ENCODE measurements at regions not wholly inside any gene's neighbourhood (a gene's known extent, or its start where the extent isn't known, plus 50 kb on each side); places are given as distances from the start of the nearest gene placed in this dataset.

DNA sequence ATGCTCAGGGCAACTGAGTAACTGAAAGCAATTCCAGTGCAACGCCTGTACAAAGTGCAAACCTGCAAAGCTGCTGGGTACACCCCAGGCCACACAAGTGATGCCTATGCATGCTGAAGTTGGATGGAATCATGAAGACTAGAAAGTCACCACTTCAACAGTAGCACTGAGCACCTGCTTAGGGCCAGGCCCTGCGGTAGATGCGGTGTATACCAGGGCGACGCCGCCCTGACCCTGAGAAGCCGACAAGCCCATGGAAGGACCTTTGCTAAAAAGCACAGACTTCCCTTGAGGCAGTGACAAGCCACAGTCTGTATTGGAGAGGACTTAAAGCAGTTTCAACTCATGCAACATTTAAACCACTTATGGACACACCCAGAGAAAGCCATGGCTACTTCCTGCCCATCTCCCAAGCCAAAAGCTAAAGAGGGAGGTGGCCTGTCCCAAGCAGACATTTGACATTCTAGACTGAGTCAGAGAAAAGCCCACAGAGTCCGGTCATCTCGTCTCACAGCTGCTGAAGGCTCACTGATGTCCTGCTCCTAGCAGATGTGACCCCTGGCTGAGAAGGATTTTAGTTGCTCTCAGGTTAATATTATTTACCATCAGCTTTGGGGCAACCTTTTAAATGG is 843.9 kb upstream of the TMEM132C start:
- intact Hi-C loops (cut with micrococcal nuclease), result no loop called here
- no peak for ATAC-seq
- DNase-seq, result no peak

DNA sequence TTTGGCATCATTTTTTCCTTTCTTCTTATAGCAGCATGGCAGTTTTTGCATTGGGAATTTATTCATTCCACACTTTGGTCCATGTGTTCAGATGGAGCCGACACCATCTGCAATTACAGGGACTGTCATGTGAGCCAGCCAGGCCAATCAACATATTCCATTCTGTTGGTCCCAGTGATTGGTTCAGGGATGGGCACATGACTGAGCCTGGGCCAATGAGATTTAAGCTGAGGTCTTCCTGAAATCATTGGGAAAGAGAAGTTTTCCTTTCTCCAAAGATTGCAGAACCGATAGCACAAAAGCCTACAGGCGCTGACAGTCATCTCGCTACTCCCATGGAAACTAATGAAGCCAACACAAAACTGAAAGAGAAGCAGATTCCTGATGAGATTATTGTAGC is 841.5 kb upstream of the TMEM132C start:
- intact Hi-C loops (cut with micrococcal nuclease), result no loop called here
- no peak for DNase-seq
- ATAC-seq, result no peak

DNA sequence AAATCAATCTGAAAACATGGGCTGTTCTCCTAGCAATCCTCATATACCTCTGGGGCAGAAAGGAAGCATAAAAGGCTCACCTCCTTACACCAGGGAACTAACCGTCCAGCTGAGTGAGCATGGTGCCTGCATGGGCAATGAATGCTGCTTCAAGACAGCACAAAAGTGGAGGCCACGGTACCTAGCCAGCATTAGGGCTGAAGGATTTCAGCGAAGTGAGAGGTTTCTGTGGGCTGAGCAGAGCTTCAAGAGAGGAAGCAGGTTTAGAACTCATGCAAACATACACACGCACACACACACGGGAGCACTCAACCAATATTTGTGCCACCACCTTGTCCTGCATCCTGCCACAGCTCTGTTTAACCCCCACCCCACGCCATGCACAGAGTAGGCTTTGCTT is 838.5 kb upstream of the TMEM132C start:
- ATAC-seq, result no peak
- no peak for DNase-seq
- intact Hi-C loops (cut with micrococcal nuclease), result no loop called here

DNA sequence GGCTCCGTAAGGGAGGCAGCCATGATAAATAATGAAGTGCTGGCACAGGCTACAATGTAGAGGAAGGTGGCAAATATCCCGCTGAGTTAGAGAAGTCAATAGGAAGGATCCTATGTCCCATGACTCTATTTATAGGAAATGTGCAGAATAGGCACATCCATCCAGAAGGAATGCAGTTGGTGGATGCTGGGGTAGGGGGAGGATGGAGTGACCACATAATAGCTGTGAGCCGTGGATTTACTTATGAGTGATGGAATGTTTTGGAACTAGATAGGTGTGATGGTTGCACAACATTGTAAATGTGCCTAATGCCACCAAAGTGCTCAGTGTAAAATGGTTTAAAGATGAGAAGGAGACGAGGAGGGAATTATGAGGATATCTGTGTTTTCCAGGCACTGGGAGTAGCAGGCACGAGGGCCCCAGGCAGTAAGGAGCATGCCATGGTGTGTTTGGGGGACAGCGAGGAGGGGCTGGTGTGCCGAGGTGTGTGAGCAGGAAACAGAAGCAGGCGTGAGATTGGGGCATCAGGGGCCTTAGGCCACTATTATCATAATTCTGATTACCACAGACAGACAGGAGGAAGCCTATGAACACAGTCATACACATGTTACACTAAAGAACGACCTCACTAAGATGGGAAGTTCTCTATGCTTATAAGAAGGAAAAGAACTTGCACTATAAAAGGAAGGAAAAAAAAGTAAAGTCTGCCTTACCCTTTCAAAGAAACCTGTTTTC is 837.3 kb upstream of the TMEM132C start:
- DNase-seq (no peak), ATAC-seq (no peak)
- intact Hi-C loops (cut with micrococcal nuclease), result no loop called here

DNA sequence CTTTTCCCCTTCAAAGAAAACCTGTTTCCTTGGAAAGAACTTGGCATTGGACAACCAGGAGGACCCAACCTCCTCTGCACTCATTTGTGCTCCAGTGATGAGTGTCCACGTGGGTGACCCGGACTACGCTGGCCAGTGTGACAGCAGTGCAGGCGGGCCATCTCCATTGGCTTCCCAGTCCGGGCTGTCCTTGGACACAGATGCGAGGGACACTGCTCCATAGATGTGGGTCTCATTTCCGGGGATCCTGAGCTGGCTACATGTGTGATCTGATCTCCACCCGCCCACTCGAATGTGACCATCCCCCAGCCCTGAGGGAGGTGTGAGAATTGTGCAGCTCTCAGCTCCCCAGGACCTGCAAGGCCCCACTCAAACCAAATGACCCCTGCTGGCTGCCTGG is 836.6 kb upstream of the TMEM132C start:
- ATAC-seq (no peak), DNase-seq (no peak)
- intact Hi-C loops (cut with micrococcal nuclease), result no loop called here

- ATAC-seq, result no peak
- intact Hi-C loops (cut with micrococcal nuclease), result no loop called here
- no peak for DNase-seq
Observed at GRCh38 chr12:127431177-127431576, 835.8 kb upstream of the TMEM132C start.

DNA sequence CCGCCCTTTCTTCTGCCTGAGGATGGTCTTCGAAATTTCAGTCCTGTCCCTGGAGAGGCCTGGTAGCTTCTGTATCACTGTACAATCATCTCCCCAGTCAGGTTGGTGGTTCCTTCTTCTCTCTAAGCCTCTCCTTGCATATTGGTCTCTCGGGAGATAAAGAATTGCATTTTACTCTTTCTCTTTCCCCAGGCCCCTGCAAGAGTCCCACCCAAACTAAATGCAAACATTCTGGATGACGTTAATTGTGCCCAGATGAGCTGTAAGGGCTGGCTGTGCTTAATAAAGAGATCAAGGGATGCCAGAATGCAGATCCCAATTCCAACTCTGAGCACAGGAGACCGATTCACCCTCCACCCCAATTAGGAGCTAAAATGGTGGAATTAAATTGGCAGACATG is 835.4 kb upstream of the TMEM132C start:
- no peak for ATAC-seq
- intact Hi-C loops (cut with micrococcal nuclease), result no loop called here

GRCh38 chr12:127435439-127435838 is 831.5 kb upstream of the TMEM132C start:
- ATAC-seq, result no peak
- no peak for DNase-seq
- intact Hi-C loops (cut with micrococcal nuclease), result no loop called here

More for the DNA sequence above, 835.4 kb upstream of the TMEM132C start:
- no peak for DNase-seq

DNA sequence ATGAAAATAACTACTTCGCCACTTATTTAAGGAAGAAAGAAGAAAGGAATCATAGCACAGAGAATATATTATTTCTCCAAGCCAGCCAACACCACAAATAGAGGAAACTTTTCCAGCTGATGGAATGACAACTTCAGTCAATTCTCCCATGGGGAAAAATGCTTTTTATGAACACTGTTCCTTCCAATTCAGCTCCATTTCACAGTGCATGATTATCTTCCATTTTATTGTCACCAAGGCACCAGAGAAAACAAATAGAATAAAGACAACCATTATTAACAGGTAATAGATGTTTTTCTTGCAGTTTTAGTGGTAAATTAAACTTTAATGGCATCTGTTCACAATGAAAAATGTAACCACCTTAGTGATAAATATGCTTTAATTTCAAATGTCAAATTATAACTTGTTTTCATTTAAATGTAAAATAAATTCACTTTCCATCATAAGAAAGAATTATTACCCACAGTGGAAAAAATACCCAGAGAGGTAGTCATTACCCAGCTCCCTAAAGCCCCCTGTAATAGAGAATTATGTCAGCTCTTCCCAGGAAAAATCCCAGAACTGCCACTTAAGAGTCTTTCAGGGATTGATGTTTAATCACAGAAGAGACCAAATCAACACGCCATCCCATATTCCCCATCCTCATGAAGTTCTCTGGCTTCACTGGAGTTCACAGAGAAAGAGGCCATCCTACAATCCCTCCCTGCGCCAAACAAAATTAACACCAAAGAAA is 828.3 kb upstream of the TMEM132C start:
- DNase-seq (no peak), ATAC-seq (no peak)
- intact Hi-C loops (cut with micrococcal nuclease), result no loop called here

DNA sequence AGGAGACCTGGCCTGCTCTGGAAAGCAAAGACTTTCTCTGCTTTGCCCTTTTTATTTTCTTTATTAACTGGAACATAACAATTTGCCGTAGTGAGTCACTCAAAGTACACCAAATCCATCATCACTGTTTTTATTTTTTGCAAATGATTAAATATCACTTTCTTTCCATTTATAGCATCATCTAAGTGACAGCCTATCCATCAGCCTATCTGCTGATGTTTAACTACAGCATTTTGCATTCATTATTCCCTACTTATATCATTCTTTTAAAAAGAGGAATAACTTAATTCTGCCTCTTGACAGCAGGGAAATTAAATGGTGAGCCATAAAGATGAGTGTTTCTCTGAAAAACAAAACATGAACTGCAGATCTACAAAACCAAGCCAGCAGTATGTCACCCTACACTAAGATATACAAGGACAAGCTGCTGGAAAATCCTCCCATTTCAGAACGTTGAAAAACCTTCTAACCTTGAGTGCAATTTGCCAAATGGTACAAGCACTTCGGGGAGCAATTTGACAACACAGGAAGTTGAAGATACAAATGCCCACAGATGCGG is 821.3 kb upstream of the TMEM132C start:
- DNase-seq, result no peak
- no peak for ATAC-seq
- intact Hi-C loops (cut with micrococcal nuclease), result no loop called here

GRCh38 chr12:127448906-127449305 is 818.1 kb upstream of the TMEM132C start:
- ATAC-seq (no peak), DNase-seq (no peak)
- intact Hi-C loops (cut with micrococcal nuclease), result no loop called here

DNA sequence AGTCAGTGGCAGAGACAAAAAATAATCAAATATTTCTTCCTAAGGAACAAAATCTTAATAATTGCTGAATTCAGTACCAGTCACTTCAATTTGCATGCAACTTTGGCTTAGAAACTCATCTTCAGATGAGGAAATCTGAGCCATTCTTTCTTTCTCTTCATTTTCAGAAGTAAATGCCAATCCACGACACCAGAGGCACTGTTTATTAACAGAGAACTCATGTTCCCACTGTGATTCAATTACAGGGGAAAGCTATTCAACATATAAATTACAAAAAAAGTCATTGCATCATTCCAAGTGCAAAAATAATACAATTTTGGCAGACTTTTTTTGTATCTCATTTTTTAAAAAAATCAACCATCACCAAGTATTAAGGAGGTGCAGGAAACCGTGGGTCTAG is 816.1 kb upstream of the TMEM132C start:
- intact Hi-C loops (cut with micrococcal nuclease), result no loop called here
- ATAC-seq (no peak), DNase-seq (no peak)

DNA sequence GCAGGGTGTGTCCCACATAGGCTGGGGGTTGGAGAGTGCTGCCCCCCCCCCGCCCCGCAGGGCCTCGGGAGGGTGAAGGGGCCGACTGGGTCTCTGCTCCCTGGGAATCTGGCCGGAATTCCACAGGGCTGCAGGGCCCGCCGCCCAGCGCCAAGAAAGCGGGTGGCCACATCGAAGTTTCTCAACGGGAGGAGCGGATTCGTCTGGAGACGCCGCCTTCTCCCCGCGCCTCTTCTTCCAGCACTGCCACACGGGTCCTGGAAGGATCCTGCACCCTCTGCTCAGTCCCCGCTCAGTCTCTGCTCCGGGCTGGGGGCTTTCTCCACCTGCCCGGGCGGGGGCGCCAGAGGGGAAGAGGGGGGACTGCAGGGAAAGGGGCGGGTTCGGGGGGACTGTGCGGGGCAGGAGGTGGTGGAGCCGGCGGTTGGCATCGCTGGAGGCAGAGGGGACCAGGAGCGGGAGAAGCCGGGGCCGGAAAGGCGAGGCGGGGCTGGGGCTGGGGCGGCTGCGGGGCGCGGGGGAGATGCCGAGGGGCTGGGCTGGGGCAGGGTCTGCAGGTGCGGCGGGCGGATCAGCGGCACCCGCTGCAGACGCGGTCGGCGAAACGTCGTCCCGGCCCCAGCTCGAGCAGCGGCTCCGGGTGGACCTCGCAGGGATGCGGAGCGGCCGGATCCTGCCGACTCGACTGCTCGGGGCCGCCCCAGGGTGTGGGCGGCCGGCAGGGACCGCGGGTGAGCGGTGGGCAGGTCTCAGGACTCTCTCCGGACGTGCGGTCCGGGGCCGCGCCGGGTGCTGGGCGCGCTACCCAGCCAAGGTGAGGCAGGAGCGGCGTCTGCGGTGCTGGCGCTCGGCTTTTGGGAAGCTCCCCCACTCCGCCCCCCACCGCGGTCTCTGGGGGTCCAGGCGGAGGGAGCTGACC is 811.4 kb upstream of the TMEM132C start:
- no peak for ATAC-seq
- intact Hi-C loops (cut with micrococcal nuclease), result no loop called here
- no peak for DNase-seq

- no peak for ATAC-seq
- DNase-seq, result no peak
- intact Hi-C loops (cut with micrococcal nuclease), result no loop called here
Observed at GRCh38 chr12:127457726-127458125, 809.2 kb upstream of the TMEM132C start.

DNA sequence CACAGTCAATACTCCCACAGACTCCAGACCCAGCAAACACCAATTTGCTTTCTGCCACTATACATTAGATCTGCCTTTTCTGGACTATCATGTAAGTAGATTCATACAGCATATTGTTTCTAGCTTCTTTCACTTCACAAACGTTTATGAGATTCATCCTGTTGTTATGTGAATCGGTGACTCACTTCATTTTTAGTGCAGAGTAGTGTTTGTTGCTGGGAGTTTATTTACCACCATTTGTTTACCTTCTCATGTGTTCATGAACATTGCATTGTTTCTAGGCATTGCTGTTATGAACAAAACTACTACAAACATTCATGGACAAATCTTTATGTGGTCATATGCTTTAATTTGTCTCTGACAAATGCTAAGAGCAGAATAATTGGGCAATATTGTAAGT is 807.8 kb upstream of the TMEM132C start:
- ATAC-seq, result no peak

DNA sequence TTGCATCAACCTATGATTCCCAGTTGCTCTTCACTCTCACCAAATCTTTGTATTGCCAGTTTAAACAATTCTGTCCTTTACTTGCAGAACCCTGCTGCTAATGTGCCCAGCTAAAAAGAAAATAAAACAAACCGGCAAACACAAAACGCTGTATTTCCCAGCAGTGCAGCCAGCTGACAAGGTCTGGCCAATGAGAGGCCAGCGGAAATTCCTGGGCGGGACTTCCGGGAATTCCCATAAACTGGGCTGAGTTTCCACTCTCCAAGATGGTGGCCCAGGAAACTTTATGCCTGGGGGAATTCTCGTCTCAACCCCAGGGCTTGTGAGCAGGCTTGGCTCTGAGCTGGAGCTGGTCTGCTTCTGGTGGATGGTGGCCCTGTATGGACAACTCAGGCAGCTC is 807.3 kb upstream of the TMEM132C start:
- no peak for ATAC-seq
- no peak for DNase-seq
- intact Hi-C loops (cut with micrococcal nuclease), result no loop called here

More for the DNA sequence above, 807.8 kb upstream of the TMEM132C start:
- no peak for DNase-seq
- intact Hi-C loops (cut with micrococcal nuclease), result no loop called here

GRCh38 chr12:127463237-127463636 is 803.7 kb upstream of the TMEM132C start:
- intact Hi-C loops (cut with micrococcal nuclease), result no loop called here
- DNase-seq (no peak), ATAC-seq (no peak)

- intact Hi-C loops (cut with micrococcal nuclease), result no loop called here
- ATAC-seq, result no peak
- no peak for DNase-seq
Observed at GRCh38 chr12:127469331-127469730, 797.6 kb upstream of the TMEM132C start.

GRCh38 chr12:127473766-127474165 is 793.2 kb upstream of the TMEM132C start:
- DNase-seq (no peak), ATAC-seq (no peak)
- intact Hi-C loops (cut with micrococcal nuclease), result no loop called here
